Activated gamma-delta T cell treated with anti-CD3 and anti-CD28 coated beads, Interleukin-2, amount 50 U/mL, for 16 hours (primary cell): ENCODE measurements at regions not wholly inside any gene's neighbourhood (a gene's known extent, or its start where the extent isn't known, plus 50 kb on each side); places are given as distances from the start of the nearest gene placed in this dataset.

Experiments used
- DNase-seq: peaks from one replicate; pipeline ENCODE4 v3.0.0-alpha.2; 2020; ENCODE audit warnings: low read depth

GRCh38 chr5:124924729-124925128 is 178.3 kb upstream of the ZNF608 start:
- DNase-seq, result no peak

- no peak for DNase-seq
Observed at GRCh38 chr5:124927735-124928134, 181.3 kb upstream of the ZNF608 start.

GRCh38 chr5:124929000-124929399 is 182.6 kb upstream of the ZNF608 start:
- DNase-seq, result no peak

GRCh38 chr5:124932791-124933600 is 186.6 kb upstream of the ZNF608 start:
- no peak for DNase-seq

- no peak for DNase-seq
Observed at GRCh38 chr5:124935065-124935464, 188.6 kb upstream of the ZNF608 start.

GRCh38 chr5:124936626-124936933 is 190.1 kb upstream of the ZNF608 start:
- DNase-seq, result no peak

GRCh38 chr5:124941051-124942049 is 194.9 kb upstream of the ZNF608 start:
- no peak for DNase-seq

GRCh38 chr5:124948062-124948753 is 201.8 kb upstream of the ZNF608 start:
- DNase-seq, result no peak

GRCh38 chr5:124948754-124949275 is 202.4 kb upstream of the ZNF608 start:
- DNase-seq, result no peak

GRCh38 chr5:124949862-124950261 is 203.4 kb upstream of the ZNF608 start:
- no peak for DNase-seq

GRCh38 chr5:124951105-124951504 is 204.7 kb upstream of the ZNF608 start:
- no peak for DNase-seq

GRCh38 chr5:124951661-124952060 is 205.2 kb upstream of the ZNF608 start:
- no peak for DNase-seq

- DNase-seq, result no peak
Observed at GRCh38 chr5:124952079-124952478, 205.6 kb upstream of the ZNF608 start.

- no peak for DNase-seq
Observed at GRCh38 chr5:124952566-124952965, 206.1 kb upstream of the ZNF608 start.

GRCh38 chr5:124954784-124955183 is 208.3 kb upstream of the ZNF608 start:
- no peak for DNase-seq

GRCh38 chr5:124956471-124957029 is 210.1 kb upstream of the ZNF608 start:
- DNase-seq, result no peak

GRCh38 chr5:124957063-124957462 is 210.6 kb upstream of the ZNF608 start:
- no peak for DNase-seq

- DNase-seq, result no peak
Observed at GRCh38 chr5:124960266-124960665, 213.8 kb upstream of the ZNF608 start.

GRCh38 chr5:124961521-124961920 is 215.1 kb upstream of the ZNF608 start:
- DNase-seq, result no peak

- no peak for DNase-seq
Observed at GRCh38 chr5:124962111-124962510, 215.7 kb upstream of the ZNF608 start.

GRCh38 chr5:124962735-124963134 is 216.3 kb upstream of the ZNF608 start:
- no peak for DNase-seq
